GM21528 (cell line): ENCODE measurements at regions not wholly inside any gene's neighbourhood (a gene's known extent, or its start where the extent isn't known, plus 50 kb on each side); places are given as distances from the start of the nearest gene placed in this dataset.

Experiments used
- ATAC-seq: cut with Tn5 transposase; IDR thresholded peaks from one replicate; pipeline ENCODE4 v1.9.1; 2021; ENCODE audit warnings: mild to moderate bottlenecking, moderate library complexity; ENCODE audit not compliant: unreplicated experiment, low FRiP score

DNA sequence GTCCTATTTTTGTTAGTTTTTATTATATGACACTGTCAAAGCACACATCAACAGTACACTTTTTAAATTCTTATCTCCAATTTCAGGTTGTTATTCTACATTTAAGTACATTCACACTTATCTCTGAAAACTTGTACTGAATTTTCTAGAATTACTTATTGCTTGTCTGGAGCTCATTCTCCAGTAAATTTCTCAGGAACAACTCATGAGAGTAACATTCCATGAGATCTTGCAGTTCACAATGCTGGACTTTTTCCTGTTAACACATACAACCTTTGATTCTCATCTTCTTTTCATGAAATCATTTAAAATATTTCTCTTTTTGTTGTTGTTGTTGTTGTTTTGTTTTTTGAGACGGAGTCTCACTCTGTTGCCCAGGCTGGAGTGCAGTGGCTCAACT lies 320.9 kb upstream of the CAMK1G start:
- no peak for ATAC-seq

DNA sequence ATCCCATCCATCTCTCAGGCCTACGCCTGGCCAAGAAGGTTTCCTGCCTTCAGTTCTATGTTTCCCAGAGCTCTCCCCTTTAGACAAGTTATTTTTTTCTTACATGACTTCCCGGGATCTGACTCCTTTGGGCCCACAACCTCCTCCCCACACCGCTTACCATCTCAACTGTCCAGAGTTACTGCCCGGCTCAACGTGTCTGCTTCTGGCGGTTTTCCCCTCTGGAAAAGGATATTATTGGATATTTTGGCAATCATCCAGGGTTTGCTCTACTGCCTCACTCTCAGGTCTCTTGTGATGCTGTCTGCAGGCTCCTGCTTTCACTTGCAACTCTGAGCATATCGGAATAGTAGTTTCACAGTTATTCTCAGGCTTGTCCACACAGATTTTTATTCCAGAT lies 318.2 kb upstream of the CAMK1G start:
- ATAC-seq, result no peak

DNA sequence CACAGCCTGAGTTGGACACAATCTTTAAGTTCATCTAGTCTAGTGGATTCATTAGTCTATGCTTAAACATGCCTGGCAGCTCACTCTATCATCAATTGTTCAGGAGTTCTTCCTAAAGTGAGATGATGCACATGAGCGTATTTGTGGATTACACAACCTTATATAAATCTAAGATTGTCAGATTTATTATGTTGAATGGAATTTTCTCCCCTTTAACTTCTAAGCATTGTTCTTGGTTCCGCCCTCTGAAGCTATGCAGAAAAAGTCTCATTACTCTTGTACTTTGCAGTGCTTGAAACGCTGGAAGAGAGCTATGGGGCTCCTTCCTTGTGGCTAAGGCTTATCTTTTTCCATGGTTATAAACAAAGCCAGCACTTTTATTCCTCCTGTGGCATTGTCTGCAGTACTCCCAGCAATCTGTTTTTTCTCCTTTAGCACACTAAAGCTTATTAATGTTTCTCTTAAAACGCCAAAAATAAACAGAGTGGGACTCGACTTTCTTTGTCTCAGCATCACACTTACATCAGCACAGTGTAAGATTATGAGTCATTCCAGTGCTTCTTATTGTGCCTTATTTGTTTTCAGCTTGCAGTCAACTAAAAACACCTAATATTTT lies 316.8 kb upstream of the CAMK1G start:
- no peak for ATAC-seq

DNA sequence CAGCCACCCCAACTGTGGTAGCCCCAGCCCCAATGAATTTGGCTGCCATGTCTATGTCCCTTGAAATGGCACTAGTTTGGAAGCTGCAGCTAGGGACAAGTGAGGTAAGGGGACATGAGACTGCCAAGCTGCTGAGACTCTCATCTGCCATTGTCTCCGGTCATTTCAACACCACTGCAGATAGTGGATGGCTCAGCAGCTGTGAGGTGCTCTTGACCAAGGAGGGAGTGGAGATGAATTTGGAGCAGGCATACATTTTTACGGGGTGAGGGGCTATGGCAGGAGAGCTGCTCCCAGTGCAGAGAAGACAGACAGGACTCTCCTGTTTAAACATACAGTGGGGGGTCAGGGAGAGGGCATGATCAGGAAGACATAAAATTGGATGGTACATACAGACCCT lies 315.5 kb upstream of the CAMK1G start:
- no peak for ATAC-seq

DNA sequence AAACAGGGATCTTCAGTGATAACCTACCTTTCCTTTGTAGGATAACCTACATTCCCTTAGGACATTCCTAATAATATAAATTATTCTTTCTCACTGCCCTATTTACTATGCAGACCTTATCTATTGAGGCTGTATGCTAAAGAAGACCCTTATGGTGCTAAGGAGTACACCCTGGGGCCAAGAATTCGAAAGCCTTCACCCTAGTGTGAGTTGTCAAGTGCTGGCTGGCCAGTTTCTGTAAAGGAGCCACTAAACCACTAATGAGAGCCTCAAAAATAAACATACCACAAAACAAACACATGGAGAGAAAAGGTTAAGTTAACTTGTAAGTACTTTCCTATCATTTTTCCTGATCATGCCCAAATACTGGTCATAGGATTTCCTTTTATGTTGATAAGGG lies 315.0 kb upstream of the CAMK1G start:
- no peak for ATAC-seq

GRCh38 chr1:209276321-209276720 lies 307.2 kb upstream of the CAMK1G start:
- no peak for ATAC-seq

GRCh38 chr1:209277662-209278061 lies 305.9 kb upstream of the CAMK1G start:
- no peak for ATAC-seq

GRCh38 chr1:209291715-209292114 lies 291.8 kb upstream of the CAMK1G start:
- ATAC-seq, result no peak

DNA sequence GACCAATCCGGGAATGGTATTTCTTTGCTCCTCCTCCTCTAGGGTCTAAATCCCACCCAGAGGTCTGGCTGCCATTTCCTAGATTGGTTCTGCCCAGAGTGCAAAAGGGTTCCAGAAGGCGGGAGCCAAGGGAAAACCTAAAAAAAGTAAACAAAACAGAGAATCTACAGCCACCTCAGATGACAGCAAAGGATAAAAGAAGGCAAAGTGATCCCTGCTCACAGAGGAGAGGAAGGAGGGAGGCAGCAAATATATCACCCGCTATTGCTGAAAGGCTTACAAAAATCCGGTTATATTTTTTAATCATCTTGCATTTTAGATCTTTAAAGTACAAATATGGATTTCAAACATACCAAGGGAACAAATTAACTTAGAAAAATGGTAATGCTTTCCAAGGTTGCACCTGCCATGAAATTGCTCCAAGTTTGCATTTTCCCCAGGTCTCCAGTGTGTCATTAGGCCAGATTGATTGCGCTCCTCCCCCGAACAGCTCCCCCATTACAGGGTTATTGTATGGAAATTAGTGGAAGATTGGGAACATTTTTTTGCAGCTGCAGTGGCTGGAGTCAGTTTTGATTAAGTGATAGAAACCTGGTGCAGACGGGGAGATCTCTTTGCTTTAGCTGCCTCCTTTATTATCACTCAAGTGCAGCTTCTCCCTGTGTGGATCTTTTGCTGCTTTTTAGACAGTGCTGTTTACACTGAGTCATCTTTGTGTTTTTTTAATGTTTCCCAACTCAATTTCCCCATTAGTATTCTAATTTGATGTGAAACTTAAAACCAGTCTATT lies 280.5 kb upstream of the CAMK1G start:
- ATAC-seq, result no peak

DNA sequence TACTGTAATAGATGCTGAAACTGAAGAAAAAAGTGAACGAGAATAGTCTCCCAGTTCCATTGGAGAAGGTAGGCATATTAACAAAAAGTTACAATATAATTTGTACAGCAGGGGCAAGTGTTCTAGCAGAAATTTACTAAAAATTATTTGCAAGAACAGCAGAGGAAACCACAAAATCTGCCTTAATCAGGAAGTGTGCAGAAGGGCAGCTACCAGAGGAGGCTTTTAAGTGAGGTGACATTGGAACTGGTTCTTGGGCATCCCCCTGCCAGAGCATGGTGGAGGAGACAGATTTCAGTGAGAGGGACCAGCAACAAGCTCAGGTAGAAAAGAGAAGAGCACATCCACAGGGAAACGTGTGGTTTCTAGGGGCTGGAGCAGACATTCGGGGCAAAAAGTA lies 279.3 kb upstream of the CAMK1G start:
- ATAC-seq, result no peak

GRCh38 chr1:209305221-209305954 lies 278.1 kb upstream of the CAMK1G start:
- ATAC-seq, result no peak

DNA sequence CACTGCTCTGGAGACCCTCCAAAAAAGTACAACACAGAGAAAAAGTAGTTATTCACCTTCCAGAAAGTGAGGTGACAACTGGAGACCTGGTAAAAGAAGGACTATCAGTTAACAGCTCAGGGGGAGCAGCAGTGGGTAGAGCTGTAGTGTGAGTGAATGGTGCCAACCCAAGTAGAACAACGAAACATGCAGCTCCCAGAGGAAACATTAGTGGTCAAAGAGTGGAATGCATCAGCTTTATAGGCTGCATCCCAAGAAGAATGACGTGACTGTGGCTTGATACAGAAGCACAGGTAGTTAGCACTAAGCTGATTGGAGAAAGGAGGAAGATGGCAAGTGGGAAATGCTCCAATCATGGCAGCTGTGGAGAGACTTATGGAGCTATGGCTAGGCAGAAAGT lies 275.7 kb upstream of the CAMK1G start:
- ATAC-seq, result no peak

GRCh38 chr1:209309198-209309597 lies 274.3 kb upstream of the CAMK1G start:
- ATAC-seq, result no peak

- no peak for ATAC-seq
These were observed 271.7 kb upstream of the CAMK1G start for GRCh38 chr1:209311770-209312169.

DNA sequence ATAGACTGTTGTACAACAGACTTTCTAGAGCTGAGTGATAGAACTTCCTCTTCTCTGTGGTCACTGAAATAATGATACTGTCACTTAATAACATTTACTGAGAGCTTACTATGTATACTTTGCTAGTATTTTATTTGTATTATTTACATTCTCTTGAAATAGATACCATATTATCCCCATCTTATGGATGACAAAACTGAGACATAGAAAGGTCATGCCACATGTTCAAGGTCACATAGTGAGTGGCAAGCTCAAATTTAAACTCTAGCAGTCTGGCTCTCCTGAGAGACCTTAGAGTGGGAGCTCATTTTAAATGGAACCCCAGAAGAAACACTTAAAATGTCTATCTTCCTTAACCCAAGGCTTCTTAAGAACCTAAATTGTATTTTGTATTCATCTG lies 266.6 kb upstream of the CAMK1G start:
- no peak for ATAC-seq

DNA sequence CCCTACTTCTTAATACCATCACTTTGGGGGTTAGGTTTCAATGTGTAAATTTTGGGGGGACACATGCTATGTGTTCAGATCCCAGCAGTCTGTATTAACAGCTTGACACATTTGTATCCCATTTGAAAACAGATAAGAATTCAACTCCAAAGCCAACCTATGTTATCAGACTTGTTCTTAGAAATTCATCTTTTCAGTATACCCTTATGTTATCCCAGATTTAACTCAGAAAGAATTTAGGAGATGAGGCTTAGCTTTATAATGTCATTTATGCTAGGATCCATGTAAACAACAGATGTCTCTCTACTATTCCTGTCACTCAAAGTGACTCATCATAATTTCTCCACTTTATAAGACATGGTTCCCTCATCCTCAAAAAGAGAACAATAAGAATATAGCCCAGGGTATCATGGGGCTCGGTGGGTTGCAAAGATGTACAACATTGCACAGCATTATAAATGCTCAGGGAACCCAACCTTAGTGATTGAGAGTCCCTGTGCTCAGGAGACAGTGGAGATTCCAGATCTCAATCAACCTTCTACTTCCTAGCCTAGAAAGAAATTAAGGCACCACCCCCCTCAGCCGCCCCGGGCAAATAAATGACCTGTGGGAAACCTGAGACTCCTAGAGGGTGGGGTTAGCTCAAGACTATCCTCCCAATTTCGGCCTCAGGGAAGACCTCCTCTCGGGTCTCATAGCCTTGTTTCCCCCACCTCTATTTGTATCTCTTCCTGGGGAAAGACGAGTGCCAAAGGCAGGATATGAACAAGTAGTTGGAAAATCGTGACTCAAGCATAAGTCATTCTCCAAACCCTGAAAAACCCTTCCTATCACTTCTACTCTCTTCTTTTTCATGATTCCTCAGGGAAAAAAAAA lies 265.1 kb upstream of the CAMK1G start:
- ATAC-seq, result no peak

GRCh38 chr1:209319057-209319432 lies 264.5 kb upstream of the CAMK1G start:
- ATAC-seq, result no peak

DNA sequence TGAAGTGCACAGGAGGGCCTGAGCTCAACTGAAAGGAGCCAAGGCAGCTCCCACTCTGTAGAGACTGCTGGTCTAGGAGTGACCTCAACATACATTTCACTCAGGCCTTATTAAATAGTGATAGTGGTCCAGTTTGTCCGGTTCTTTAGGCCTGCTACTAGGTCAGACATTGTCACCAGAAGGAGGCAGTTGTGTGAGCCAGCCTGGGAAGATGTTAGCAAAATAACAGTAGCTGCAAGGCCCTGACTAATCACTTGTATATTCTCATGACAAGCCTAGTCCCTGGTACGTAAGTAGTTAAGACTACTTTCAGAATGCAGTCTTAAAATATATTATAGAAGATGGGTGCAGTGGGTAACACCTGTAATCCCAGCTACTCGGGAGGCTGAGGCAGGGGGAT lies 264.0 kb upstream of the CAMK1G start:
- no peak for ATAC-seq

GRCh38 chr1:209323743-209324142 lies 259.8 kb upstream of the CAMK1G start:
- ATAC-seq, result no peak

GRCh38 chr1:209324901-209325871 lies 258.3 kb upstream of the CAMK1G start:
- ATAC-seq, result no peak
